Immature natural killer cell (primary cell): ENCODE measurements at regions not wholly inside any gene's neighbourhood (a gene's known extent, or its start where the extent isn't known, plus 50 kb on each side); places are given as distances from the start of the nearest gene placed in this dataset.

ENCODE experiments used
- DNase-seq, 3 donors: peaks; one replicate each; pipeline ENCODE4 v3.0.0; 2022; ENCODE audit warnings: mixed read lengths in 1 of 3
- H3K27ac Mint-ChIP-seq, 6 donors: one replicate each; pipeline ENCODE4 v1.8.0; 2020; ENCODE audit warnings: mixed read lengths in 6 of 6, mild to moderate bottlenecking in 5 of 6, inconsistent platforms in 4 of 6, moderate library complexity in 3 of 6
- H3K27me3 Mint-ChIP-seq, 3 donors: one replicate each; pipeline ENCODE4 v1.8.0; 2020 to 2021; ENCODE audit warnings: low read depth in 3 of 3, mild to moderate bottlenecking in 3 of 3, mixed read lengths in 3 of 3, moderate library complexity in 3 of 3, inconsistent platforms in 1 of 3
- H3K36me3 Mint-ChIP-seq, 3 donors: one replicate each; pipeline ENCODE4 v1.8.0; 2020; ENCODE audit warnings: mixed read lengths in 3 of 3, inconsistent platforms in 2 of 3, mild to moderate bottlenecking in 2 of 3
- H3K4me1 Mint-ChIP-seq, 2 donors: one replicate each; pipeline ENCODE4 v1.8.0; 2020; ENCODE audit warnings: inconsistent platforms in 2 of 2, mild to moderate bottlenecking in 2 of 2, mixed read lengths in 2 of 2, moderate library complexity in 1 of 2
- H3K4me3 Mint-ChIP-seq, 5 donors: one replicate each; pipeline ENCODE4 v1.8.0; 2020; ENCODE audit warnings: mild to moderate bottlenecking in 5 of 5, mixed read lengths in 5 of 5, inconsistent platforms in 3 of 5, moderate library complexity in 3 of 5
- H3K9me3 Mint-ChIP-seq, 6 donors: one replicate each; pipeline ENCODE4 v1.8.0; 2020; ENCODE audit warnings: mild to moderate bottlenecking in 6 of 6, mixed read lengths in 6 of 6, inconsistent platforms in 4 of 6, moderate library complexity in 3 of 6

DNA sequence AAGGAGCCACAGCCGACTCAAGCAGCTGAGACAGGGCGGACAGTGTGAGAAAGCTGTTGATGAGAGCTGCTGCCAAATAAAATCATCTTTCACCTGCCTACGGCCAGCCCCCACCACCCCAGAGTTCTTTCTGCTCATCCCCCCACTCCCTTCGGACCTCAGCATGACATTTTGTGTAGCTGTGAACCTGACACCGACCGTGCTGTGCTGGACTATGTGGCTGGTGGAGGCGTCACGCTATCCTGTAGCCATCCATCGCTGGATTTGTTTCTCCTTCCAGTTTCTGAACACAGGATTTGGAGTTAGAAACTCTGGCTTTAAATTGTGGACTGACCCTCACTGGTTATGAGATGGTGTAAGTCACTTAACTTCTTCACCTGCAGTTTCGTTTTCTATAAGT is 317.3 kb downstream of the DCDC2C start:
- H3K4me3 Mint-ChIP-seq: no peak overlapping the region
- H3K4me1 Mint-ChIP-seq: no peaks in the 10 kb centered on the region
- peaks cover 0 to 14% (median 7%) of the 10 kb centered on the region in 6 donors for H3K9me3 Mint-ChIP-seq
- H3K27me3 Mint-ChIP-seq: peaks cover 0 to 3% (median 2%) of the 10 kb centered on the region in 3 donors
- no peak overlapping the region for H3K27ac Mint-ChIP-seq
- no peak for DNase-seq
- peaks cover 0 to 4% (median 3%) of the 10 kb centered on the region in 3 donors for H3K36me3 Mint-ChIP-seq

DNA sequence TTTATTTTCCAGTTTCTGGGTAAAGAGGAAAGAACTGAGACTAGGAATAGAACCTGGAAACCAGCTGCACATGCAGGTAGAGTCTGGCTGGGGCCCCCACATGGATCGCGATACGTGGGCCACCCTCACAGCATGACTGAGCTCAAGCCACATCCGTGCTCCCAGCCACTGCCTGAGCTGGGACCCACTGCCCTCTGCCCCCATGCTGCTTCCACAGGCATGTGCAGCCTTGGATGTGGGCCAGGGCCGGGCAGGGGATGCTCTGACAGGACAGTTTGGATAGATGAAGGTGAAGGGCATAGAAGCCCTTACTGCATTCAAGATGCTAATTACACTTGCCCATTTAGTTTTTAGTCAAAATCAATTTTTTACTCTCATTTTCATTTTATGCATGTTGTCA is 321.2 kb downstream of the DCDC2C start:
- Mint-ChIP-seq H3K27ac (no peak overlapping the region), H3K27me3 (peaks cover 0 to 2% (median 0%) of the 10 kb centered on the region in 3 donors), H3K36me3 (peaks cover 0 to 3% (median 0%) of the 10 kb centered on the region in 3 donors), H3K4me1 (peaks cover 0 to 1% of the 10 kb centered on the region in 2 donors), H3K9me3 (peaks cover 0 to 10% (median 0%) of the 10 kb centered on the region in 6 donors), H3K4me3 (no peak overlapping the region)
- no peak for DNase-seq

DNA sequence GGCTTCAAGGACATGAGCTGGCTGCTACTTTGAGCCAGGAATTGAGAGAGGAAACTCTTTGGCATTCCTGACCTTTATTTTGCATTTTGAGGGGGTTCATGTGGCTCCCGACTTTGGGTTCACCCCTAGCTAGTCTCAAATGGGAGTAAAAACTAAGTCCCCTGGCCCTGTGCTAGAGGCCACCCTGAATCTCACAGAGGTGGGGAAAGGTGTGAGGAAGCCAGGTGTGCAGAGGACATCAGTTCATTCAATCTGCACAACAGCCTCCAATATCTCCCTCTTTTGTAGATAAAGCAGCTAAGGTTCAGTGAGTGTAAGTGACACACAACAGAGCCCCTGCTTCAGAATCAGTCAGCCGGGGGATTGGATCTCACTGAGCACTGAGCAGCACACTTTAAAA is 325.7 kb downstream of the DCDC2C start:
- Mint-ChIP-seq H3K4me3 (no peak overlapping the region), H3K36me3 (peaks cover 0 to 3% (median 0%) of the 10 kb centered on the region in 3 donors), H3K4me1 (peaks cover 0 to 1% of the 10 kb centered on the region in 2 donors), H3K27me3 (peaks cover 0 to 5% (median 0%) of the 10 kb centered on the region in 3 donors), H3K27ac (no peak overlapping the region), H3K9me3 (no peaks in the 10 kb centered on the region)
- DNase-seq: no peak

DNA sequence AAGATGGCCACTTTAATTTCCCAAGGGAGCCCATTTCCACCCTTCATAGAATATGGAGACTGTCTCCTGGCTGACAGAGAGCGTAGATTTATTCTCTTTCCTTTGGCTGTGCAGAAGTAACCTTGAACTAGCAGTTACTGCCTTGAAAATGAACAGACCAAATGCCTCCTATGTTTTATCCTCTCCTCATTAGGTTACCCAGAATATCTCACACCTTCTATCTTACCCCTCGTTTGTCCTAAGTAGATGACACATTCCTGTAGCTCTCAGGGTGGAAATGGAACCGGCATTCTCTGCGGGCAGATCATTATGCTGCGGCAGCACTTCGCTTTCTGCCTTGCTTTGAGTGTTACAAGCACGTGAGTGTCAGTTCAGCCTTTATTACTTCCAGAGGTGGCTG is 336.5 kb downstream of the DCDC2C start:
- H3K27ac Mint-ChIP-seq: no peak overlapping the region
- H3K4me3 Mint-ChIP-seq: no peak overlapping the region
- peaks cover 2 to 6% of the 10 kb centered on the region in 2 donors for H3K4me1 Mint-ChIP-seq
- no peak for DNase-seq
- peaks cover 7 to 16% (median 10%) of the 10 kb centered on the region in 3 donors for H3K27me3 Mint-ChIP-seq
- peaks cover 0 to 7% (median under 1%) of the 10 kb centered on the region in 6 donors for H3K9me3 Mint-ChIP-seq
- peaks cover 12 to 24% (median 20%) of the 10 kb centered on the region in 3 donors for H3K36me3 Mint-ChIP-seq

DNA sequence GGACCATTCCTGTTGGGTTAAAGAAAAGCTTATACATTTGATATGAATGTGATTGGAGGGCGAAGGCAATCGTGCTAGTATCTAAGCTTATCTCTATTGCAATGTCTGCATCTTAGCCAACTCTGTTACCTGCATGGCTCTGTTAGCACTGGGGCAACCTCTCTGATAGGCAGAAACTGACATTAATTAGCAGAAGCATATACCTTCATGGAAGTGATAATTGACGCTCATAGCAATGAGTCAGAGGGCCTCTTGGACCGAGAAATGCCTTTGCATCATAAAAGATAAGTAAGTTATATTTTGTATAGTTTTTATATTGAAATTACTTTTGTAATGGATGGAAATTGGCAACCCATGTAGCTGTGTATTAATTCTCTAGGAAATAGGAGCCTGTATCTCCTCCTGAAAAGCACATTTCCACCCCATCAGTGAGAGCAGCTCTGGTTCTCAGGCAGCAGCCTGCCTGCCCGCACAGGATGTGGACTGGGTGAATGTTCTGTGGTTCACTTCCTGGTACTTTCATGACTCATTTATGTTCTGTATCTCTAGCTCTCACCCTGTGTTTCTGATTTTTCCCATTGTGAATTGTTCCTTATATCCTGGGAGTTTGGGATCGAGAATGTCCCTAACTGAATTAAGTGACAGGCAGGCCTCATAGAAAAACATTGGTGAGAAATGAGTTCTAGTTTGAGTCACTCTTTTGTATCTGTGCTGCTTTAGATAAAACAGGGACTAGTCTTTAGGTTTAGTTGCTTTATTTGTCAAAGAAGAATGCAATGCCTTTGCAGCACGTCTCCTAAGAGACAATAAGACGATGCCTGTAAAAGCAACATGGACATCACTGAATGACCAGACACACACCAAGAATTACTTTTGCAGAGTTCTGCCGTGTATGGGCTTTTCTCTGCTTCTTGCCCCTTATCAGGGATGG is 344.9 kb downstream of the DCDC2C start:
- Mint-ChIP-seq H3K27ac (peak overlapping the region; percentile 78 to 94 (median 88)), H3K4me3 (peak overlapping the region; percentile 68 to 80 (median 77))

DNA sequence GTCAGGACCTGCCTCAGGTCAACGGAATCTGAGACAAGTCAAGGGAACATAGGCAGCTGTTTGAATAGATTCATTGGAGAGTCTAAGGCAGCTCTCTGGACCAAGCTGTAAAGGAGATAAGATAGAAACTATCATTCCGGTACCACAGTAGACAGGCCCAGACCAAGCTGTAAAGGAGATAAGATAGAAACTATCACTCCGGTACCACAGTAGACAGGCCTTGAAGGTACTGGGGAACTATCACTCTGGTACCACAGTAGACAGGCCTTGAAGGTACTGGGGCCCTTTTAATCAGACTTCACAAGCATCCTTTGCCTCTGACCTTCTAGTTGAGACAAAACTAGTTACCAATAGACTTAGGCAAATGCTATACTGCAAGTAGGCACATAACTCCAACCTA is 346.1 kb downstream of the DCDC2C start:
- Mint-ChIP-seq H3K36me3 (peaks cover 0 to 15% (median 3%) of the 10 kb centered on the region in 3 donors), H3K4me1 (peaks cover 47 to 74% of the 10 kb centered on the region in 2 donors), H3K27me3 (peaks cover 0 to 7% (median 0%) of the 10 kb centered on the region in 3 donors), H3K27ac (peak overlapping the region; percentile 78 to 94 (median 88)), H3K9me3 (no peaks in the 10 kb centered on the region), H3K4me3 (peak overlapping the region in 4 of 5 donors; percentile 65 to 78 (median 74))
- DNase-seq: peak in 1 of 3 donors; percentile 6

More for the DNA sequence above, 344.9 kb downstream of the DCDC2C start:
- Mint-ChIP-seq H3K9me3 (no peaks in the 10 kb centered on the region), H3K36me3 (peaks cover 8 to 25% (median 12%) of the 10 kb centered on the region in 3 donors), H3K4me1 (peaks cover 44 to 74% of the 10 kb centered on the region in 2 donors), H3K27me3 (peaks cover 0 to 6% (median 2%) of the 10 kb centered on the region in 3 donors)
- peak; percentile 32 to 59 (median 46) for DNase-seq

DNA sequence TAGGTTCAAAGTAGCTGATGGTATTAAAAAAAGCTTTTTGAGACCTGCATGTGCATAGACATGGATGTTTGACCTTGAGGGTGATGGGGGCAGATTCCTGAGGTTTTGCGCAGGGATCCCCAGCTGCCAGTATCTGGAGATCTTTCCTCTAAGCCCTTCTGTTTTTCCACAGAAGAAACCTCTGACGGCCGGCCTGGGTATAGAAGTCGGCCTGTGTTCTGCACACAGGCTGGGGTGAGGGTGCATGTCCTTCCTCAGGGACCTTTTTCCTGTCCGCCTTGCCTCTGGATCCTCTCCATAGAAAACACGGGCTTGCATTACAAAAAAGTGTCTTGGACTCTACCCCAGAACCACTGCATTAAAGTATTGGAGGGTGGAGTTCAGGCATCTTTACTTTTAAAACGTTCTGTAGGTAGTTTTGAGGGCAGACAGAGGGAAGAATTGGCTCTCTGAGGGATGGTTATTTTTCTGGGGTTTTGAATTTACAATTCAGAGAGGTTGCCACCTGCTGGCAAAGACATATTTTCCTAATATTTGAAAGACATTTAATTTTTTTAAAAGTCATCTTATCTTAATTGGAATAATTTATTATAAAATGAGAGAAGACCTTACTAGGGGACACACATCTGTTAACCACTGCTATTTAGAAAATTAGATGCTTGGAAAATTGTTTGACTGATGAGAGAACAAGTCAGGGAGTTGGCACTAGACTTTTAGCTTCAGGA is 350.6 kb downstream of the DCDC2C start:
- H3K4me1 Mint-ChIP-seq: peaks cover 25 to 51% of the 10 kb centered on the region in 2 donors
- peaks cover 0 to 8% (median 0%) of the 10 kb centered on the region in 3 donors for H3K27me3 Mint-ChIP-seq
- peak overlapping the region in 2 of 6 donors; percentile 52 to 78 for H3K27ac Mint-ChIP-seq
- peak overlapping the region in 2 of 5 donors; percentile 77 to 83 for H3K4me3 Mint-ChIP-seq
- H3K36me3 Mint-ChIP-seq: peaks cover 0 to 5% (median 0%) of the 10 kb centered on the region in 3 donors
- DNase-seq: peak in 1 of 3 donors; percentile 11
- H3K9me3 Mint-ChIP-seq: no peaks in the 10 kb centered on the region

DNA sequence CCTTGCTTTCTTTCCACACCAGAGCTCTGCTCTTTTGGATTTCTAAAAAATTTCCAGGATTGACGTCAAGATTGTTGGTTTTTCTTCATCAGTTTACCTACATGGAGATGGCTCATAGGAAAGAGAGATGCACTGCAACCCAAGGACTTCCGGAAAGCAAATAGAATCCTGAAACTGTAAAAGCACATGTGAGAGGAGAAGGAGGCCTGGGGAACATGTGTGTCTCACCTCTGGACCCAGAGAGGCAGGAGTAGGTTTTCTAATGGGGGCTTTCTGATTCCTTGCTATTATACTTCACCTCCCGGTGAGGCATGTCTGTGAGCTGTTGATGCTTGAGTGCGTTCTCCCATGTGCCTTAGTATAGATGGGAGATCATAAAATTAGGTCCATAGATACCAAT is 362.8 kb downstream of the DCDC2C start:
- H3K4me3 Mint-ChIP-seq: no peak overlapping the region
- DNase-seq: no peak
- H3K27ac Mint-ChIP-seq: no peak overlapping the region
- H3K9me3 Mint-ChIP-seq: peaks cover 0 to 4% (median 0%) of the 10 kb centered on the region in 6 donors
- H3K27me3 Mint-ChIP-seq: peaks cover 2 to 7% (median 3%) of the 10 kb centered on the region in 3 donors
- peaks cover 0 to 11% of the 10 kb centered on the region in 2 donors for H3K4me1 Mint-ChIP-seq
- H3K36me3 Mint-ChIP-seq: no peaks in the 10 kb centered on the region

DNA sequence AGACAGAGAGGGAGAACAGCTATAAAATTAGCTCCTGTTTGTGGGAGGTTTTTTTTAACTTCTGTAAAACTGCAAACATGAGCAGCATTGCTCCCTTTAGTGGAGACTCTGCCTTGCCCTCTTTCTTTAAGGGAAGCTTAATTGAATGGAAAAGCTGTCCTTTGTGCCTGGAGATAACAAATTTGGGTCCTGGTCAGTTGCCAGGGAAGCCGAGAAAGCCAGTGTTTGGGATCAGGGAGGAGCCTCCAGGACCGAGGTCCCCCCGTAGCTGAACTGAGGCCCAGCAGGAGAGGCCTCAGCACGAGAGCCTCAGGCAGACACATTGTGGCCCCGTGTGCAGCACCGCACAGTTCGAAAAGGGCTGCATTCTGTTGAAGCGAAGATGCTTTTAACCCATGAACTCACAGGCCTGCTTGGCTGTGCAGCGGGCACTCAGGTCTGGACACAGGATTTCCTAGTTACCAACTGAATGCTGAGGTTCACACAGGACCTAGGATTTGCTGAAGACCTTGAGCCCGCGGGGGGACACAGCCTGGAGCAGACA is 369.7 kb downstream of the DCDC2C start:
- no peak overlapping the region for H3K4me3 Mint-ChIP-seq
- peaks cover 2 to 4% (median 2%) of the 10 kb centered on the region in 3 donors for H3K27me3 Mint-ChIP-seq

DNA sequence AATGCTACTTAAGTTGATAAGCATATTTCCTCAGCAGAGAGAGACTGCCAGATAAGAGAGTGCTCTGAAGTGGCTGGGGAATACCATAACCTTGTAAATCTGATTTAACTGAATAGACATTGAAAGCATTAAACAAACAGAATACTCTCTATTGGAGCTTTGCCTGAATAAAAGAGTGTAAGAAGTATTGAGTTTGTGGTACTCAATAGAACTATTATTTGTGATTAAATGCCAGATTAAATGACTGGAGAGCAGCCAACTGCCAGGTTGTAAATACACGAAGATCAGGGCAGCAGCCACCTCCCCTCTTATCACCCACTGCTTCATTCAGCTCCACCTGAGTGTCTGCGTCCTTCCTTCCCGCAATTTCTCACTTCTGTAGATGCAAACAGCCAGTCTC is 373.6 kb downstream of the DCDC2C start:
- H3K4me1 Mint-ChIP-seq: no peaks in the 10 kb centered on the region
- H3K4me3 Mint-ChIP-seq: no peak overlapping the region
- peaks cover 0 to 5% (median 4%) of the 10 kb centered on the region in 6 donors for H3K9me3 Mint-ChIP-seq
- DNase-seq: no peak
- no peaks in the 10 kb centered on the region for H3K36me3 Mint-ChIP-seq
- no peak overlapping the region for H3K27ac Mint-ChIP-seq
- H3K27me3 Mint-ChIP-seq: peaks cover 1 to 10% (median 2%) of the 10 kb centered on the region in 3 donors

More for the DNA sequence above, 369.7 kb downstream of the DCDC2C start:
- no peak overlapping the region for H3K27ac Mint-ChIP-seq
- peaks cover 0 to 5% (median 0%) of the 10 kb centered on the region in 6 donors for H3K9me3 Mint-ChIP-seq
- H3K36me3 Mint-ChIP-seq: no peaks in the 10 kb centered on the region
- DNase-seq: no peak
- H3K4me1 Mint-ChIP-seq: no peaks in the 10 kb centered on the region

DNA sequence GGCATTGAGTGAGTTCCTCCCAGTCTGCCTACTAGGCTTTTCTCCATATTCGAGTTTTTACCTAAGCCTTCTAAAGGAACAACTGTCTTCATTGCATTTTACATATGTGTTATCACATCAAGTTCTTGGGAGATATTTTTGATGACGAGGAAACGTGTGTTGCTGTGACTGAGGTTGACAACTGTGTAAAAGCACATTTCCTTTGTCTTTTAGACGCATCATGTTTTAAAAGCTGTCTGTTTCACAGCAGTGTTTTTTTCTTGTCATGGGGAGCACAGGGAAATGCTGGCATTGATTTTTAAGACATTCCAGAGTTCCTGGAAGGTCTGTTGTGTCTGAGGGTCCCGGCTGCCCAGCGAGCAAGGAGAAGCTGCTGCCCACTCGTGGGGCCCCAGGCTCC is 381.8 kb downstream of the DCDC2C start:
- no peak for DNase-seq
- no peak overlapping the region for H3K27ac Mint-ChIP-seq
- H3K36me3 Mint-ChIP-seq: peaks cover 0 to 3% (median 0%) of the 10 kb centered on the region in 3 donors
- H3K4me3 Mint-ChIP-seq: no peak overlapping the region
- H3K27me3 Mint-ChIP-seq: peaks cover 5 to 10% (median 6%) of the 10 kb centered on the region in 3 donors
- H3K9me3 Mint-ChIP-seq: peaks cover 4 to 12% (median 5%) of the 10 kb centered on the region in 6 donors
- no peaks in the 10 kb centered on the region for H3K4me1 Mint-ChIP-seq

DNA sequence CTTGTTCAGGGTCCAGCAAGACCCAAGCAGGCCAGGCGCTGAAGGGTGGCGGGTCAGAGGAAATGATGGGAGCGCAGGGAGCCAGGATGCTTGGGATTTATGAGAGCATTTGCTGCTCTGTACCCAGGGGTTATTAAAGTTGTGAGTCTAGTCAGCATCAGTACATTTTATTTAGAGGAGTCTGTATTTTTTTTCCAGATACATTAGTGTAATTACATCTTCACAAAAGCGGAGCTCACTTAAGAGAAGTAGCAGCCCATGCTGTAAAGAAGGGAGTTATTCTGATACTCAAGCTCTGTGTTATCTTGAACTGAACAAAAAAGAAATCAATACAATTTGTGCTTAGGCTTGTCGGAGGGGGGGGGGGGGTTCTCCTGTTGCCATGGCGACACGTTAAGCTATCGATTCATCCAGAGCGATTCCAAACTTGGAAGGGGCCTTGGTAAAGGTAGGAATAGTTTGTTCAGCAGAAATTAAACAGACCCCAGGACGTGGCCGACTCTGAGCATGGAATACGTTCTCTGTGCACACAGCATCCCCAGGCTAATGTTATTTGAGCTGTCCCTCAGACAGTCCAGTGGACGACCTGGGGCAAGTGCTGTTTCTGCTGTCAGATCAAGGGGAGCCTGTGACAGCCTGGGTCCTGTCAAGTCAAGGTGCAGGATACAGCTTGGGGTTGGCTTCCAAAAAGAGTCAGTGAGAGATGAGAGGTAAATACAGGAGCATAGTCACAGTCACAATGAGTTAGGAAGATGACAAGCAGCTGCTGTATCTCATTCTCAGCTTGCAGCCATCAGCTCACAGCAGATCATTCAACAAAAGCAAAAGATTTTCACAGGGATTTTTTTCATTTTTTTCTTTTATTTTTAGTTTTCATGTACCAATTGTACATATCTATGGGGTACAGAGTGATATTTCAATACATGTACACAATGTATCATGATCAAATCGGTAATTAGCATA is 387.6 kb downstream of the DCDC2C start:
- no peaks in the 10 kb centered on the region for H3K36me3 Mint-ChIP-seq
- peaks cover 0 to 7% (median 1%) of the 10 kb centered on the region in 6 donors for H3K9me3 Mint-ChIP-seq
- no peaks in the 10 kb centered on the region for H3K4me1 Mint-ChIP-seq
- no peak overlapping the region for H3K4me3 Mint-ChIP-seq
- no peak for DNase-seq
- H3K27me3 Mint-ChIP-seq: peaks cover 1 to 3% (median 2%) of the 10 kb centered on the region in 3 donors
- H3K27ac Mint-ChIP-seq: no peak overlapping the region
